ENCODE measurements at regions not wholly inside any gene's neighbourhood (a gene's known extent, or its start where the extent isn't known, plus 50 kb on each side); places are given as distances from the start of the nearest gene placed in this dataset.
A peak's percentile ranks its signal among the peaks of the same experiment; 100 is the strongest.

- no peak overlapping the region for H3K14ac ChIP-seq (ENCODE audit: insufficient read depth, low read length)
- no peak overlapping the region for H2AFZ ChIP-seq (ENCODE audit: low read length)
- H3K4me1 ChIP-seq (ENCODE audit: insufficient read depth, low read length) = peaks cover 7% of the 10 kb centered on the region; the same call in 1 of the 2 replicates
- H4K8ac ChIP-seq (replicated peaks; ENCODE audit: insufficient read length, low read depth, low read length) = no peak overlapping the region
- no peaks in the 10 kb centered on the region for H3K23me2 ChIP-seq (ENCODE audit: insufficient read length, low read depth, low read length, poor library complexity, severe bottlenecking)
- H3K4me3 Mint-ChIP-seq = peak overlapping the region in 1 of 2 experiments; percentile 51; a peak in 2 of 5 replicates
- H4K91ac ChIP-seq (ENCODE audit: insufficient read length, low read depth, low read length) = no peak overlapping the region
- no peak overlapping the region for H3K27ac ChIP-seq (ENCODE audit: insufficient read length, low read depth, low read length)
- peaks cover 19 to 23% of the 10 kb centered on the region in 2 experiments for H3K4me1 Mint-ChIP-seq
- H3K4ac ChIP-seq (ENCODE audit: low read depth, low read length) = no peak overlapping the region
- H3K27me3 Mint-ChIP-seq (ENCODE audit: low read depth) = peaks cover 92% of the 10 kb centered on the region
- H4K20me1 ChIP-seq (ENCODE audit: control insufficient read depth, insufficient read depth, insufficient read length) = no peaks in the 10 kb centered on the region
- H3K27ac Mint-ChIP-seq = no peak overlapping the region
- no peak overlapping the region for H2BK5ac ChIP-seq (ENCODE audit: insufficient read length, low read length)
- H2BK120ac ChIP-seq (ENCODE audit: low read depth, low read length, poor library complexity, severe bottlenecking) = no peak overlapping the region
- H3K23ac ChIP-seq (ENCODE audit: insufficient read length, low read depth, low read length) = no peak overlapping the region
- no peak overlapping the region for H2BK12ac ChIP-seq (ENCODE audit: insufficient read length, low read depth, low read length)
- H2BK20ac ChIP-seq (ENCODE audit: low read depth, low read length, poor library complexity, severe bottlenecking) = no peak overlapping the region
- H3T11ph ChIP-seq (ENCODE audit: low read length) = no peak overlapping the region
- no peaks in the 10 kb centered on the region for H3K79me2 ChIP-seq (ENCODE audit: insufficient read depth, low read length)
- peaks cover 6 to 9% of the 10 kb centered on the region in 2 experiments; a peak in 4 of 5 replicates for H3K9me3 Mint-ChIP-seq
- no peak overlapping the region for H3K56ac ChIP-seq (ENCODE audit: insufficient read length, low read depth, low read length)
- DNase-seq = peak; percentile 74
- no peaks in the 10 kb centered on the region for H3K9me3 ChIP-seq (ENCODE audit: control insufficient read depth, low read depth, low read length)
- no peak overlapping the region for H2AK5ac ChIP-seq (ENCODE audit: insufficient read length, low read length)
- H3K79me1 ChIP-seq (ENCODE audit: insufficient read depth, low read depth, low read length, poor library complexity, severe bottlenecking) = no peaks in the 10 kb centered on the region
- no peak overlapping the region for H2BK15ac ChIP-seq (ENCODE audit: low read depth, low read length)
- H3K9ac ChIP-seq (ENCODE audit: extremely low read depth, insufficient read length, low read length) = no peak overlapping the region
- no peak overlapping the region for H3K4me2 ChIP-seq (ENCODE audit: insufficient read depth, insufficient read length, low read length)
- no peaks in the 10 kb centered on the region; a peak in 2 of 7 replicates for H3K36me3 Mint-ChIP-seq (ENCODE audit: insufficient read depth in 1 of 3, low read depth in 3 of 3)
- peaks cover 4% of the 10 kb centered on the region; the same call in 1 of the 2 replicates for H3K27me3 ChIP-seq (ENCODE audit: insufficient read depth, low read length)
- H4K5ac ChIP-seq (ENCODE audit: insufficient read length, low read depth, low read length) = no peak overlapping the region
- TF ChIP-seq, protein P1, sequence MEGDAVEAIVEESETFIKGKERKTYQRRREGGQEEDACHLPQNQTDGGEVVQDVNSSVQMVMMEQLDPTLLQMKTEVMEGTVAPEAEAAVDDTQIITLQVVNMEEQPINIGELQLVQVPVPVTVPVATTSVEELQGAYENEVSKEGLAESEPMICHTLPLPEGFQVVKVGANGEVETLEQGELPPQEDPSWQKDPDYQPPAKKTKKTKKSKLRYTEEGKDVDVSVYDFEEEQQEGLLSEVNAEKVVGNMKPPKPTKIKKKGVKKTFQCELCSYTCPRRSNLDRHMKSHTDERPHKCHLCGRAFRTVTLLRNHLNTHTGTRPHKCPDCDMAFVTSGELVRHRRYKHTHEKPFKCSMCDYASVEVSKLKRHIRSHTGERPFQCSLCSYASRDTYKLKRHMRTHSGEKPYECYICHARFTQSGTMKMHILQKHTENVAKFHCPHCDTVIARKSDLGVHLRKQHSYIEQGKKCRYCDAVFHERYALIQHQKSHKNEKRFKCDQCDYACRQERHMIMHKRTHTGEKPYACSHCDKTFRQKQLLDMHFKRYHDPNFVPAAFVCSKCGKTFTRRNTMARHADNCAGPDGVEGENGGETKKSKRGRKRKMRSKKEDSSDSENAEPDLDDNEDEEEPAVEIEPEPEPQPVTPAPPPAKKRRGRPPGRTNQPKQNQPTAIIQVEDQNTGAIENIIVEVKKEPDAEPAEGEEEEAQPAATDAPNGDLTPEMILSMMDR (conservative IDR thresholded peaks at IDR 0.05) = no peak
- no peak overlapping the region for H3K18ac ChIP-seq (ENCODE audit: insufficient read length, low read depth, low read length)
Observed at GRCh38 chr17:34798581-34798980, 162.7 kb downstream of the CCT6B start.

All from H9 (cell line).